OCI-LY1 (cell line): ENCODE measurements at regions not wholly inside any gene's neighbourhood (a gene's known extent, or its start where the extent isn't known, plus 50 kb on each side); places are given as distances from the start of the nearest gene placed in this dataset.

ENCODE experiments used
- H2AFZ ChIP-seq: fragments of 200-600 bp; sonication (generic), shearing (Covaris generic); 2 replicates; pipeline ENCODE4 v1.6.0; 2014; ENCODE audit warnings: antibody characterized with exemption, mild to moderate bottlenecking, low read length
- H3F3A ChIP-seq: fragments of 200-600 bp; sonication (generic), shearing (Covaris generic); 2 replicates; pipeline ENCODE4 v1.6.0; 2014; ENCODE audit warnings: mild to moderate bottlenecking, antibody characterized with exemption, low read length, moderate library complexity; ENCODE audit not compliant: insufficient read depth
- H3K27ac ChIP-seq: fragments of 200-600 bp; sonication (generic); 2 replicates; pipeline ENCODE4 v1.5.1; 2014; ENCODE audit warnings: low read length, mixed run types, mild to moderate bottlenecking, low read depth; ENCODE audit not compliant: poor library complexity, severe bottlenecking
- H3K27me3 ChIP-seq: fragments of 200-600 bp; sonication (generic); 2 replicates; pipeline ENCODE4 v1.6.0; 2014; ENCODE audit warnings: antibody characterized with exemption, mild to moderate bottlenecking, low read length, moderate library complexity; ENCODE audit not compliant: insufficient read depth
- H3K36me3 ChIP-seq: fragments of 200-600 bp; sonication (generic); 2 replicates; pipeline ENCODE4 v1.6.1; 2014; ENCODE audit warnings: mild to moderate bottlenecking, antibody characterized with exemption, low read length, moderate library complexity, mixed read lengths; ENCODE audit not compliant: insufficient read depth
- H3K4me1 ChIP-seq: fragments of 200-600 bp; sonication (generic); 2 replicates; pipeline ENCODE4 v1.5.1; 2014; ENCODE audit warnings: mild to moderate bottlenecking, low read length, moderate library complexity; ENCODE audit not compliant: insufficient read depth, severe bottlenecking
- H3K4me2 ChIP-seq: fragments of 200-600 bp; sonication (generic), shearing (Covaris generic); 2 replicates; pipeline ENCODE4 v1.6.1; 2014; ENCODE audit warnings: low read length
- H3K4me3 ChIP-seq: fragments of 200-600 bp; sonication (generic); 2 replicates; pipeline ENCODE4 v1.5.1; 2014; ENCODE audit warnings: low read length, low read depth, mild to moderate bottlenecking, mixed read lengths; ENCODE audit not compliant: poor library complexity, severe bottlenecking
- H3K79me2 ChIP-seq: fragments of 200-600 bp; shearing (Covaris generic); 2 replicates; pipeline ENCODE4 v1.6.1; 2016; ENCODE audit warnings: mixed run types, low read length, mixed read lengths; ENCODE audit not compliant: insufficient read depth
- H3K9ac ChIP-seq: fragments of 200-600 bp; sonication (generic), shearing (Covaris generic); 2 replicates; pipeline ENCODE4 v1.6.1; 2014; ENCODE audit warnings: mild to moderate bottlenecking, low read length, mixed read lengths
- H3K9me2 ChIP-seq: fragments of 200-600 bp; sonication (generic), shearing (Covaris generic); 2 replicates; pipeline ENCODE4 v1.6.1; 2014; ENCODE audit warnings: low read depth, mild to moderate bottlenecking, low read length, mixed read lengths
- H3K9me3 ChIP-seq: fragments of 200-600 bp; shearing (Covaris generic); 2 replicates; pipeline ENCODE4 v1.6.1; 2014; ENCODE audit warnings: low read length, mixed read lengths
- H4K20me1 ChIP-seq: fragments of 200-600 bp; sonication (generic), shearing (Covaris generic); 2 replicates; pipeline ENCODE4 v1.6.0; 2016; ENCODE audit warnings: mild to moderate bottlenecking, low read length; ENCODE audit not compliant: insufficient read depth
- EZH2 ChIP-seq: fragments of 200-600 bp; sonication (generic), shearing (Covaris generic); IDR thresholded peaks from 2 replicates; pipeline ENCODE4 v1.8.0; 2017; ENCODE audit warnings: borderline replicate concordance, mixed run types, mild to moderate bottlenecking, antibody characterized with exemption, low read length, moderate library complexity, mixed read lengths
- TF ChIP-seq, protein P1 (sequence below): fragments of 200-600 bp; sonication (generic), shearing (Covaris generic); IDR thresholded peaks from 2 replicates; pipeline ENCODE4 v1.5.1; 2017; ENCODE audit warnings: mild to moderate bottlenecking, antibody characterized with exemption, low read length, moderate library complexity, mixed read lengths

GRCh38 chr22:48439560-48440135 is 1388.0 kb downstream of the BRD1 start:
- Histone ChIP-seq H3K36me3 (no peaks in the 10 kb centered on the region), H3K4me1 (peaks cover 6% of the 10 kb centered on the region), H3F3A (no peaks in the 10 kb centered on the region), H3K27ac (no peak overlapping the region), H4K20me1 (no peaks in the 10 kb centered on the region), H3K4me3 (no peak overlapping the region), H3K27me3 (no peaks in the 10 kb centered on the region), H3K79me2 (no peaks in the 10 kb centered on the region), H3K4me2 (no peak overlapping the region), H3K9me3 (no peaks in the 10 kb centered on the region), H3K9ac (no peak overlapping the region), H3K9me2 (no peaks in the 10 kb centered on the region), H2AFZ (no peak overlapping the region)
- no peak for TF ChIP-seq EZH2
- TF ChIP-seq, protein P1, sequence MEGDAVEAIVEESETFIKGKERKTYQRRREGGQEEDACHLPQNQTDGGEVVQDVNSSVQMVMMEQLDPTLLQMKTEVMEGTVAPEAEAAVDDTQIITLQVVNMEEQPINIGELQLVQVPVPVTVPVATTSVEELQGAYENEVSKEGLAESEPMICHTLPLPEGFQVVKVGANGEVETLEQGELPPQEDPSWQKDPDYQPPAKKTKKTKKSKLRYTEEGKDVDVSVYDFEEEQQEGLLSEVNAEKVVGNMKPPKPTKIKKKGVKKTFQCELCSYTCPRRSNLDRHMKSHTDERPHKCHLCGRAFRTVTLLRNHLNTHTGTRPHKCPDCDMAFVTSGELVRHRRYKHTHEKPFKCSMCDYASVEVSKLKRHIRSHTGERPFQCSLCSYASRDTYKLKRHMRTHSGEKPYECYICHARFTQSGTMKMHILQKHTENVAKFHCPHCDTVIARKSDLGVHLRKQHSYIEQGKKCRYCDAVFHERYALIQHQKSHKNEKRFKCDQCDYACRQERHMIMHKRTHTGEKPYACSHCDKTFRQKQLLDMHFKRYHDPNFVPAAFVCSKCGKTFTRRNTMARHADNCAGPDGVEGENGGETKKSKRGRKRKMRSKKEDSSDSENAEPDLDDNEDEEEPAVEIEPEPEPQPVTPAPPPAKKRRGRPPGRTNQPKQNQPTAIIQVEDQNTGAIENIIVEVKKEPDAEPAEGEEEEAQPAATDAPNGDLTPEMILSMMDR = no peak

DNA sequence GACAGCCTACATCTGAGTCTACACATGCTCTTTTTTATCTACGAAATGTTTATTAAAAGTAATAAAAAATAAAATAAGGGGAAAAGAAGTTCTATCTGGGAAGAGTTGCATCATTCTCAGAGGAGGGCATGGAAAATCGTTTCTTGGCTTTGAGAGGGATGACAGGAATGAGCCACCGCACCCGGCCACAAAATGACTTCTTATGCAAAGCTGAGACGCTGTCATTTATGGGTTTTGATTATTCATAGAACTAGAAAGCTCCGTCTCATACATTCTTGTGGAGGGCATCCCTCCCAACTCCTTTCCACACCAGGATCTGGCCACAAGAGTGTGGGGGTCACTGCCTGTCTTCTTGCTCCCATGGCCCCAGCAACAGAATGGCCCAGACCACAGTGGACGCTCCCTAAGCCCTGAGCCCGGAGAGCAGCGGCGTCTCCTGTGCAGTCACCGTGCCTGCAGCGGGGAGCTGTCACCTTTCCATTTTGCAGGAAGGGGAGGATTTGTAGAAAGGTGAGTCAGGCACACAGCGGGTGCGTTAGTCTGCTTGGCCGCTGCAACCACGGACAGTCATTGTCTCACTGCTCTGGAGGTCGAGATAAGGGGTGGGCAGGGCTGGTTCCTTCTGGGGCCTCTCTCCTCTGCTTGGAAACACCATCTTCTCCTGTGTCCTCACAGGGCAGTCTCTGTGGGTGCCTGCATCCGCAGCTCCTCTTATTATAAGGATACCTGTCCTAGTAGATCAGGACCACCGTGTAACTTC is 1388.7 kb downstream of the BRD1 start:
- H4K20me1 ChIP-seq = no peaks in the 10 kb centered on the region
- no peaks in the 10 kb centered on the region for H3K4me1 ChIP-seq
- no peak overlapping the region for H3K9ac ChIP-seq
- H3K27me3 ChIP-seq = 0 out of 2 replicates have a peak, but pooled peaks cover 1% of the 10 kb centered on the region
- no peaks in the 10 kb centered on the region for H3F3A ChIP-seq
- no peaks in the 10 kb centered on the region for H3K9me3 ChIP-seq
- no peaks in the 10 kb centered on the region for H3K9me2 ChIP-seq
- H3K36me3 ChIP-seq = no peaks in the 10 kb centered on the region
- H2AFZ ChIP-seq = no peak overlapping the region
- no peak overlapping the region for H3K4me3 ChIP-seq
- H3K27ac ChIP-seq = no peak overlapping the region
- H3K79me2 ChIP-seq = no peaks in the 10 kb centered on the region
- TF ChIP-seq, protein P1 = no peak
- TF ChIP-seq EZH2 = no peak
- no peak overlapping the region for H3K4me2 ChIP-seq

- Histone ChIP-seq H3F3A (no peaks in the 10 kb centered on the region), H3K4me3 (no peak overlapping the region), H3K4me2 (no peak overlapping the region), H3K27me3 (0 out of 2 replicates have a peak, but pooled peaks cover 3% of the 10 kb centered on the region), H3K9ac (no peak overlapping the region), H4K20me1 (no peaks in the 10 kb centered on the region), H2AFZ (no peak overlapping the region), H3K36me3 (no peaks in the 10 kb centered on the region), H3K9me3 (no peaks in the 10 kb centered on the region), H3K79me2 (no peaks in the 10 kb centered on the region), H3K9me2 (no peaks in the 10 kb centered on the region), H3K4me1 (no peaks in the 10 kb centered on the region), H3K27ac (no peak overlapping the region)
- TF ChIP-seq, protein P1 = no peak
- TF ChIP-seq EZH2 = no peak
Measured at GRCh38 chr22:48438096-48438495, 1389.6 kb downstream of the BRD1 start.
